GM18519 (cell line): ENCODE measurements at regions not wholly inside any gene's neighbourhood (a gene's known extent, or its start where the extent isn't known, plus 50 kb on each side); places are given as distances from the start of the nearest gene placed in this dataset.
"Not testable (repeated sequence)": the region's sequence is repeated elsewhere in the genome, so short reads cannot be mapped to it uniquely, and the experiment has no call there.

Experiments
- ATAC-seq: cut with Tn5 transposase; IDR thresholded peaks from one replicate; pipeline ENCODE4 v1.9.1; 2021; ENCODE audit warnings: mild to moderate bottlenecking, moderate library complexity; ENCODE audit not compliant: unreplicated experiment, low FRiP score

DNA sequence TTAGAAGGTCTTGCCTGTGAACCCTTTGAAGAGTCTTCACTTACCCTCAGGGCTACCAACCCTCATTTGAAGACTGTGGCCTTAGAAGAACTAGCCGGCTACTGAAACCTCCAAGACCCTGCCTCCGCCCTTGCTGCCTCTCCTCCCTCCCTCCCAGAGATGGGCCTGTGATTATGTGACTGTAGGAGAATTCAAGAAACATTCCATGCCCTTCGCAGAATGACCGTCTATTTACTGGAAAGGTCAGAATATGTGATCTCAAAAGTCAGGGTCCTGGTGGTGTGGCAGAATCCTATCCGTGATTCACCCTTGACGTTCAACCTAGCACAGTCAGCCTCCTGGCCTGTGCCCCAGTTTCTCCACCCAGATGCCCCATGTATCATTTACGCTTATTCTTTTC, 109.6 kb downstream of the CTNND1 start:
- no peak for ATAC-seq

DNA sequence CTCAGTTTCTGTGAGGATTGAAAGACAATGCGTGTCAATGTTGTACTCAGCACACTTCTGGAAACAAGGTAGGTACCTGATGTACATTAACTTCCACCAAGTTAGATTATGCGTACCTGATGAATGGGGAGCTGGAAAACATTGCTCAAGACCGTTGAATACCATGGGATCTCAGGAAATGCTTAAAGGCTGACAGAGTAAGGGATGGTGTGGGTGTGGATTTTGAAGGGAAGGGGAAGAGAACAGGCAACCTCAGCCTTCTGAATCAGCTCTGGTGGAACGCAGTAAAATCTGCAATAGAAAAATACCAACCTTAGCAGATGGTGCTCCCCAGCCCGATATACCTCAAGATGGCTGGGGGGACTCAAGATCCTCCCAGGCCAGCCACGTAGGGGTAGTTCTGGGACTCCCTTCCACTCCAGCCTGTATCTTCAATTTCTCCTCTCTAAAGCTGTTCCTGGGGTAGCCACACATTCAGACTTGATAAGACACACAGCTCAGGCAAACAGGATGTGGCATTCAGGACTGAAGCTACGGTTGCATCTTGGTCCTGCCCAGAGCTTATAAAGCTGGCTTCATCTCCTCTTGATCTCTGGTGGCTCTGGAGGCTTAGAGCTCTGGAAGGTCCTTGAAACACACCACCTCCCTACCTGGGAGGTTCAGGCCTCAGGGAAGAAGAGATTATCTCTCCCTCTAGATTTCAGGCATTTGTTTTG, 111.8 kb downstream of the CTNND1 start:
- ATAC-seq: no peak

DNA sequence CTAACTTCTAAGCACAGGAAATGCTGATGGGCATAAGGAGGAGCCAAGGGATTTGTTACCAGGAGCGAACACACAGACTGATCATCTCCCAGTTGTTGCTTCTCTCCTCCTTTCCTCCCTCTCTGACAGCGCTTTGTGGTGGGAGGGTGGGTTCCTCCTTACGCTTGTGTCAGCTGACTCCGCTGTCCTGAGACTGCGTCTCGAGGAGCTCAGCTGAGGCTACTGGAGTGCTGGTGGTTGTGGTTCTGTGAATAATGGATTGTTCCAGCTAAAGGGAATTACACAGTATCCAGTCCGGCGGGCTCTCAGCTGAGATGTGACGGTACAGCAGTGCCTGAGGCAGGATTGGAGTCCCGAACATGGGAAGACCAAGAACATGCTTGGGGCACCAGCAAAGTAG, 113.4 kb downstream of the CTNND1 start:
- no peak for ATAC-seq

DNA sequence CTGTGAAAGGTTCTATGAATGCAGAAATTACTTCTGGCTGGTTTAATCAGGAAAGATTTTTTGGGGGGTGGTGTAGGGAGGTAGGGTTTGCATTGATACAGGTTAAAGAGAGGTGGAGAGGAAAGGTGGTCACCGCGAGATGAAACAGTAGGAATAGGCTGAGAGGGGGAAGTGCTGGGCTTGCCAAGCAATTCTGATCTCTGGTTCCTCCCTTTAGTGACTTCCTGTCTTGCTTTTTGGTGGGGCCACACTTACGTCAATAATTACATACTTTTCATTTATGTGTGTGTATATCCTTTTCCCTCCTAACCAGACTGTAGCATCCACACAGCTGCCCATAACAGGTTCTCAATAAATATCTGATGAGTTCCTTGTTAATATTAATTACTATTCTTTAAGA, 120.0 kb downstream of the CTNND1 start:
- no peak for ATAC-seq

DNA sequence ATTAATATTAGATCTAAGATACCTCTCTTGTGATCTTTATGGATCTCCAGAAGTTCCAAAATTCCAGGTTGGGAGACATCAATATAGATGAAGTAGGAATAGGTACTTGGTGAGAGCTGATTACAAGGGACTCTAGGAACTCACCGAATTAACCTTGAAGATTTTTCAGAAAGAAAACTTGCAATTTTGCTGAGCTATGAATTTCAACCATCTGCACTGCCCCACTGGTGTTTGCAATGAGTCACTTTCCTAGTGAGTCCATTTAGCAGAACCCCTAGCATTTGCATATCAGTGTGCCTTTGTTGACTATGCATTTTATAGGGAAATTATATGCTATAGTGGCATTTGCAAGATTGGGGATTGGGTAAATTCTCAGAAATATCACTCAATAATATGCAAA, 122.0 kb downstream of the CTNND1 start:
- ATAC-seq: no peak

DNA sequence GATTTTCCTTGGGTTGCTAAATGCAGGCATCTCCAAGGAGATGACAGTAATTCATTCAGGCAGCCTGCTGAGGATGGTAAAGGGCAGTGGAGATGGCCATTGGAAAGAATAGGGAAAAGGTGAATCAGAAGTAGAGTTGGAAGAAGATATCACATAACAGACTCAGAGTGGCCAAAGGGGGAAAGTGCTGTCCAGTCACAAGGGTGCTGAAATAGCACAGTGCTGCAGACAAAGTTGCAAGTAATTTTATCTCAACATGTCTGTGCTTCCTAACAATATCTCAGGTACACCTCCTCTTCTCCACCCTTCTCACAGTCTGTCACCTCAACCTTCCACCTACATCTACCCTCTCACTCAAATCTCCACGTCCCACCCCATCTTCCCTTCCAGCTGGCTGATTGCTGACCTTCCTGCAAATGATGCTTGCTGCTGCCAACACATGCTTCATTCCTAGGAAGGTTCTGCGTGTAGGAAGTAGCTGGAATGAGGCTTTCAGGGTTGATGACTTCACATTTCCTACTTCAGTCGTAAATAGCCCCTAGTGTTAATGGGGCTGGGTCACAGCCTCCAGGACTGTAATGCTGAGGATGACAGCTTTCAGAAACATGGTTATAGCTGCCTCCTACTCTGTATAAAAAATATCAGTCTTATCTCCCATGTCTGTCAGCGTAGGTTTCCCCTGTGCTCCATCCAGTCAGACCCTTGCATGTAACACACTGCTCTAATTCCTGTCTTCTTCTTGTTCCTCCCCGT, 123.9 kb downstream of the CTNND1 start:
- no peak for ATAC-seq

DNA sequence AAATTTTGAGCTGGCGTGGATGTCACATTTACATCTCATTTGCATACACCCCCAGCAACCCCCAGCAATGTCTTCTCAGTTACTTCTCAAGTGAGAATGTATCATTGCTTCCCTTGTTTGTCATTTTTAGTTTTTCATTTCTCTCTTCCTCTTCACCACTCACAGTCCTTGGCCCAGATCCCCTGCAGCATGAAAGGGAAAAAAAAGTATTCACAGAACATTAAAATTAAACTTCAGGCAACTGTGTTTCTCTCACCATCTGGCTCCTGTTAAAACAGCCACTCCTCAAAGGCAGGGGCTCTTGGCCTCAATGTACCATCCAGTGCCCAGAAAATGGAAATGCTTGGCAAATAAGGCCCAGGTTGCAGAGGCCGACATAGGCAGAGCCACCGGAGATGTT, 126.8 kb downstream of the CTNND1 start:
- ATAC-seq: no peak

DNA sequence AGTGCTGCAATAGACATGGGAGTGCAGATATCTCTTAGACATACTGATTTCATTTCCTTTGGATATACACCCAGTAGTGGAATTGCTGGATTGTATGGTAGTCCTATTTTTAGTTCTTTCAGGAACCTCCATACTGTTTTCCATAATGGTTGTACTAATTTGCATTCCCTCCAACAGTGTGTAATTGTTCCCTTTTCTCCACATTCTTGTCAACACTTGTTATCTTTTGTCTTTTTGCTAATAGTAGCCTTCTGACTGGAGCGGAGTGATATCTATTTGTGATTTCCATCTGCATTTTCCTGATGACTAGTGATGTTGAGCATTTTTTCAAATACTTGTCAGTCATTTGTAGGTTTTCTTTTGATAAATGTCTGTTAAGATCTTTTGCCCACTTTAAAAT, 128.9 kb downstream of the CTNND1 start:
- ATAC-seq: no peak

DNA sequence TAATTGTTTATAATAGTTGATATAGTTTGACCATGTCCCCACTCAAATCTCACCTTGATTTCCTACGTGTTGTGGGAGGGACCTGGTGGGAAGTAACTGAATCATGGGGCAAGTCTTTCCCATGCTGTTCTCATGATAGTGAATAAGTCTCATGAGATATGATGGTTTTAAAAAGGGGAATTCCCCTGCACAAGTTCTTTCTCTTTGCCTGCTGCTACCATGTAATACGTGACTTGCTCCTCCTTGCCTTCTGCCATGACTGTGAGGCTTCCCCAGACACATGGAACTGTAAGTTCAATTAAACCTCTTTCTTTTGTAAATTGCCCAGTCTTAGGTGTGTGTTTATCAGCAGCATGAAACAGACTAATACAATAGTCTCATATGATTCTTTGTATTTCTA, 130.5 kb upstream of the OR9Q1 start:
- not testable (repeated sequence) for ATAC-seq

DNA sequence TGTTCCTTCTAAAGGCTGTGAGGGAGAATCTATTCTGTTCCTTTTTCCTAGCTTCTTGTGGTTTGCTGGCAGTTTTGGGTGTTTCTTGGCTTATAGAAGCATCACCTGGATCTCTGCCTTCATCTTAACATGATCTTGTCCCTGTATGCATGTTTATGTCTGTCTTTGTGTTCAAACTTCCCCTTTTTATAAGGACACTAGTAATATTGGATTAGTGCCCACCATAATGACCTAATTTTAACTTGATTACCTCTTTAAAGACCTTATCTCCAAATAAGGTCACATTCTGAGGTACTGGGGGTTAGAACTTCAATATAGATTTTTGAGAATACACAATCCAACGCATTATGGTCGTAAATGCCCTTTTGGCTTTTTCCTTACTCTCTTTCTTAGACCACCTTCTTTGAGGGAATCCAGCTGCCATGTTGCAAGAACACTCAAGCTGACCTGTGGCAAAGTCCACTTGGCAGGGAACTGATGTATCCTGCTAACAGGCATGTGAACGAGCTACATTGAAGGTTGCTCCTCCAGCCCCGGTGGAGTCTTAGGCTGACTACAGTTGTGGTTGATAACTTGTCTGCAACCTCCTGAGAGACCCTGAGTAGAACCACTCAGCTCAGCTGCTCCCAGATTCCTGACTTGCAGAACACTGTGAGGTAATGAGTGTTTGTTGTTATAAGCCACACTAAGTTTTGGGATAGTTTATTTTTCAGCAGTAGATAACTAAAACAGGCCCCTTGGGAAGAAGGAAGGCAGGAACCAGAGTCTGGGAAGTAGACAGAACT, 127.1 kb upstream of the OR9Q1 start:
- ATAC-seq: no peak

DNA sequence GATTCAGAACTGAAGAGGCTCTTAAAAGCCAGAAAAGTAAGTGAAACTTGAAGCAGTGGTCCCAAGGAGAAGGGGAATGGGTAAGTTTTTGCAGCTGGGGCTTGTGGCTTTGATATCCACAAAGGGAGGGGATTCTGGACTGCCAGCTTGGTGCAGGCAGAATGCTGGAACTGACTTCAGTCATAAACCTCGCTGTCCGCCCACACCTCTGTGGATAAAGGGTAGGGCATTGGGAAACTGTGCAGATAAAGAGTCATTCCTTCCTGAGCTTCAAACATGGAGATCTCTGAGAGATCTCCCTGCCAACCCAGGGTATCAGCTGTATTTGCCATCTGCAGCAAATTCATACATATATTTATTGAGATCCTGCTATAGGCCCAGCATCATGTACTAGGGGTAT, 124.3 kb upstream of the OR9Q1 start:
- no peak for ATAC-seq

DNA sequence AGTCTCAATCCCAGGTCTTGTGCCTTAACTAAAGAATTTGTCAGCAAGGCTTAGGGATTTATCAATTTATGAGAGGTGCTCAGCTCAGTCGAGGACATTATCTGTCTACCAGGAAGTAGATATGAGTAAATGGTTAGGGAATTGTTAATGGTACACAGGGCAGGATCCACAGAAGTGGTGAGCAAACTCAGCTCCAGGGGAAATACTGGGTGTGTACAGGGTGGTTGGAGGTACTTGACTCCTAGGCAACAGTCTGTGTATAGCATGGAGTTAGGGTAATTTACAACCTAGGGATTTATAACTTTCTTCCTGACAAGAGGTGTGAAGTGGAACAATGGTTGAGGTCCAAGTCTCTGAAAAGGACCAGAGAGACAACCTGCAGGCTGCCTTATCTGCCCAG, 123.4 kb upstream of the OR9Q1 start:
- no peak for ATAC-seq

DNA sequence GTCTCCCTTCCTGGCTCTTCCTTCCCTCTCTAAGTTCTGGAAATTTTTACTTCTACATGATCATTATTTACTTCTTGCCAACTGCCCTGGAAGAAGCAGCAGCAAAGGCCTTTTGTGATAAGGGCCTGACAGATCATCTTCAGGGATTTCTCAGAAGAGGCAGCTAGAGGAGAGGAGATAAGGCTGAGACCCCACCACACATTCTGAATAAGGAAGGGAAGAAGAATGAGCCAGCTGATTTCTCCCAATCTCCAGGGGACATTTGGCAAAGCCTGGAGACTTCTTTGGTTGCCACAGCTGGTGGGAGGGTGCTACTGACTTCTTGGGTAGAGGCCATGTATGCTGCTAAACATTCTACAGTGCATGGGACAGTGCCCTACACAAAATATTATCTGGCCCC, 122.4 kb upstream of the OR9Q1 start:
- no peak for ATAC-seq

DNA sequence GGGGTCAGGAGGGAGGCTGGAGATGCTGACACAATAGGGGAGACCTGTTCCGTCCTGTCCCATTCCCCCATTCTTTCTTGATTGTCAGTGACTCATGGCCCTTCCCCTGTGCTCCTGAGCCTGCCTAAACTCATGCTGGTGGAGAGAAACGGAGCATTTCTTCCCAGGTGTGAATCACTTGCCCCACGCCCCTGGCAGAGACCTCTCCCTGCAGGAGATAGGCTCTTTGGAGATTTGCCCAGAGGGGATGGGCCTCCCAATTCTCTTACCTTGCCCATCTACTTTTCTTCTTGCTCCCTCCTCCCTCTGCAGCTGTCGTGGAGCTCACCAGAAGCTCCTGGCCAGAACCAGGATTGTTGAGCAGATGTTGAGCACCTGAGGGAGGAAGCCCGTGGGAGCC, 121.9 kb upstream of the OR9Q1 start:
- ATAC-seq: no peak

DNA sequence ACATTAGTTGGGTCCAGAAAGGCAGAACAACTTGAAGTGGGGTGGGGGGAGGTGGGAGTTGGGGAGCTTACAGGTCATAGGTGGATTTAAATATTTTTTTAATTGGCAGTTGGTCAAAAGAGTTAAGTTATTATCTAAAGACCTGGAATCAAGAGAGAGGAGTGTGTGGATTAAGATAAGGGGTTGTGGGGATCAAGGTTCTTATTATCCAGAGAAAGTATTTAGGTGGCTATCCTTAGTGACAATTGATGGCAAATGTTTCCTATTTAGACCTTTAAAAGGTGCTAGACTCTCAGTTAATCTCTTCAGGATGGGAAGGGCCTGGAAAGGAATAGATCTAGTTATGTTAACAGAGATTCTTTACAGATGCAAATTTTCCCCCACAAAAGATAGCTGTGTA, 120.7 kb upstream of the OR9Q1 start:
- no peak for ATAC-seq

DNA sequence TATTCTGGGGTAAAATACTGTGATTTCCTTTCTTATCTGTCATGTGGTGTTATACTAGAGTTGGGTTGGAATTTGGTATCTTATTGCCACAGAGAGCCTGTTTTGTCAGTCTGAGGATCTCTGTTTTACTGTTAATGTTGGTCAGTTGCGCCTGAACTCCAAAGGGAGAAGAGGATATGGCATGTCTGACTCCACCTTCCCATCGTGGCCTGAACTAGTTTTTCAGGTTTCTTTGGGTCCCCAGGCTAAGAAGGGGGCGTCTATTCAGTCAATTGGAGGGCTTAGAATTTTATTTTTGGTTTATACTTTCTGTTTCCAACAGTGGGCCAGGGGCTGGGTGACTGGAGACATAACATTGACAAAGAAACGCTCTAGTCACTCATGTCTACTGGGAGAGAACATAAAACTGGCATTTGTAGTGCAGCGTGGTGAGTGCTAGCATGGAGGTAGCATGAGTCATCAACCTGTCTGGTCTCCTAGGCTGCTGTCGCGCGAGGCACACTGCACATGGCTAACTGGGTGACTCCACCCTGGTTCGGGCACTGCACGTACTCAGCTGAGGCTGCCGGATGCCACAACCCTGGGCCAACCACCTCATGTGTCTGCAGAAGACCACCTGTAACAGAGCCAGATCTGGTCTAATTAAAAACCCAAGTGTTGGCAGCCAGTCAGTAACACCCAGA, 120.1 kb upstream of the OR9Q1 start:
- peak; percentile 76 for ATAC-seq

DNA sequence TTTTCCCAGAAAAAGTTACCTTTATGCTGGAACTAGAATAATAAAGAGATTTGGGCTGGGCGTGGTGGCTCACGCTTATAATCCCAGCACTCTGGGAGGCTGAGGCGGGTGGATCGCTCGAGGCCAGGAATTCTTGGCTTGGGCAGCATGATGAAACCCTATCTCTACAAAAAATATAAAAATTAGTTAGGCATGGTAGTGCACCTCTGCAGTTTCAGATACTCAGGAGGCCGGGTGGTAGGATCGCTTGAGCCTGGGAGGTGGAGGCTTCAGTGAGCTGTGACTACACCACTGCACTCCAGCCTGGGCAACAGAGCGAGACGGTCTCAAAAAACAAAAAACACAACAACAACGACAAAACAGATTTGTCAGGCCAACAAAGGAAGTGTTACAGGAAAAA, 119.3 kb upstream of the OR9Q1 start:
- no peak for ATAC-seq

DNA sequence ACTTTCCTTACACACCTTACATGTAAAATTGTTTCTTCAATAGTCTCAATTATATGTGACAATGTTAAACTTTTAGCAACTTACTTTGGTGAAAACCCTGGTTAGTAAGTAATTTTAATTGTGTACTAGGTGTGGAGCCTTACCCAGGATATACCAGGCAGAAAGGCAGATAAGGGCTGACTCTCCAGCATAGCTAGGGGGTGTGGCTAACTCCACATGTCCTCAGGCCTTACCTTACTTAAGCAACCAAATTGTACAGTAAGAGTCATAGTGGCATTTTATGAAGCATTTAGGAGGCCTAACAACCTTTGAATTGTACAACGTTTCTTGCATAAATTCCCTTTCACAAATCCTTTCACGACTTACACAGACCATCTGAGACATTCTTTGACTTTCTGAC, 118.2 kb upstream of the OR9Q1 start:
- ATAC-seq: no peak

DNA sequence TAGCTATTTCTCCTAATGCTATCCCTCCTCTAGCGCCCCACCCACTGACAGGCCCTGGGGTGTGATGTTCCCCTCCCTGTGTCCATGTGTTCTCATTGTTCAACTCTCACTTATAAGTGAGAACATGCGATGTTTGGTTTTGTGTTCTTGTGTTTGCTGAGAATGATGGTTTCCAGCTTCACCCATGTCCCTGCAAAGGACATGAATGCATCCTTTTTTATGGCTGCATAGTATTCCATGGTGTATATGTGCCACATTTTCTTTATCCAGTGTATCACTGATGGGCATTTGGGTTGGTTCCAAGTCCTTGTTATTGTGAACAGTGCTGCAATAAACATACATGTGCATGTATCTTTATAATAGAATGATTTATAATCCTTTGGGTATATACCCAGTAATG, 115.3 kb upstream of the OR9Q1 start:
- not testable (repeated sequence) for ATAC-seq

DNA sequence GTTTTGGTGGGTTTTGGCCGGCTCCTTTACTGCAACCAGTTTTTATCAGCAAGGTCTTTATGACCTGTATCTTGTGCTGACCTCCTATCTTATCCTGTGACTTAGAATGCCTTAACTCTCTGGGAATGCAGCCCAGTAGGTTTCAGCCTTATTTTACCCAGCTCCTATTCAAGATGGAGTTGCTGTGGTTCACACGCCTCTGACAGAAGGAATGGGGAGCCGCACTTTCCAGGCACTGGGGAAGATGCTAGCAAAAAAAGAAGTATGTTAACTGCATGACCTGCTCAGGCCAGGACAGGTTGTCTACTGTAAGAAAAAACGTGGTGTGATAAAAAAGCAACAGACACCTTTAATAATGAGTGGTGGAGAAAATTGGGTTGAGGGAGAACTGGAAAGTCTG, 112.2 kb upstream of the OR9Q1 start:
- ATAC-seq: not testable (repeated sequence)
